ENCODE measurements at regions not wholly inside any gene's neighbourhood (a gene's known extent, or its start where the extent isn't known, plus 50 kb on each side); places are given as distances from the start of the nearest gene placed in this dataset.
"Not testable (repeated sequence)": the region's sequence is repeated elsewhere in the genome, so short reads cannot be mapped to it uniquely, and the experiment has no call there.

DNA sequence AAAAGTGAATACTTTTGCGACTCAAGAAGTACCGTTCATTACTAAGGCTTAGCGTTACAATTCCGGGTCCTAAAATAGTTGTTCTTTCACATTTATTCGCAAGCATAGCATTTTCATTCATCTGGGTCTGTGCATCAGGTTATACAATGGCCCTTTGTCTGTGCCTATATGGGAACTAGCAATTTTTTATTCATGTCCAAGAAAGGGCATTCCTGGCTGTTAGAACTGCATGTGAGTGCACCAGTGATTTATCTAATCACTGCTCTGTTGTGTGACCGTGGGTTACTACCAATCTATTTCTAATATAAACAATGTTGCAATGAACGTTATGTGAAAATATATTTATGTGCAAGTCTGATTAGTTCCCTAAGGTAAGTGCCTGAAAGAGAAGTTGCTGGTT lies 63.8 kb downstream of the SPANXA1 start:
- H3K27me3 ChIP-seq (ENCODE audit: control insufficient read depth, insufficient read depth, low read length); H2AK9ac ChIP-seq (replicated peaks; ENCODE audit: low read depth, low read length, poor library complexity); H3K18ac ChIP-seq (ENCODE audit: low read depth, low read length); H2AFZ ChIP-seq (replicated peaks; ENCODE audit: low read length, poor library complexity); H3K36me3 ChIP-seq (ENCODE audit: control insufficient read depth, insufficient read depth, low read length); H4K91ac ChIP-seq (ENCODE audit: insufficient read depth, low read depth, low read length); H2BK15ac ChIP-seq (ENCODE audit: low read depth, low read length); H2BK20ac ChIP-seq (ENCODE audit: low read depth, low read length); H3K9me3 ChIP-seq (ENCODE audit: control insufficient read depth, insufficient read depth, low read length); H2BK5ac ChIP-seq (ENCODE audit: low read depth, low read length, poor library complexity, severe bottlenecking); POLR2A ChIA-PET (ENCODE audit: unreplicated experiment); H4K5ac ChIP-seq (ENCODE audit: low read depth, low read length); H3K9me1 ChIP-seq (ENCODE audit: insufficient read depth, low read length); intact Hi-C loops (cut with micrococcal nuclease); H4K8ac ChIP-seq (ENCODE audit: low read depth in 2 of 2, low read length in 2 of 2); dilution Hi-C loops (cut with HindIII; ENCODE audit: low sequenced_read_pairs, unreplicated experiment); H3K14ac ChIP-seq (replicated peaks; ENCODE audit: low read depth, low read length); in situ Hi-C loops (cut with MboI; ENCODE audit: low sequenced_read_pairs); H3K9ac ChIP-seq (ENCODE audit: low read depth, low read length); H3K4me2 ChIP-seq (ENCODE audit: low read depth, low read length); BruUV-seq (replicated peaks); H3K4me1 ChIP-seq (ENCODE audit: control insufficient read depth, insufficient read depth, low read length); H2AK5ac ChIP-seq (ENCODE audit: low read depth, low read length); H3K79me1 ChIP-seq (ENCODE audit: low read depth in 1 of 2, low read length in 2 of 2); H3K27ac ChIP-seq (ENCODE audit: insufficient read depth, low read length); H3K4me3 ChIP-seq (ENCODE audit: insufficient read depth, low read depth, low read length); H2BK120ac ChIP-seq (ENCODE audit: low read depth, low read length); ATAC-seq (ENCODE audit: low read depth); H4K20me1 ChIP-seq (ENCODE audit: insufficient read depth, low read length); H3K56ac ChIP-seq (ENCODE audit: extremely low read depth, insufficient read depth, low read length); CTCF ChIA-PET; H3K4ac ChIP-seq (ENCODE audit: low read depth, low read length); DNase-seq; H3K23ac ChIP-seq (ENCODE audit: low read depth, low read length): not testable (repeated sequence)
- WGBS, 2 experiments (ENCODE audit: extremely low coverage in 2 of 2, insufficient read length in 1 of 2) = no CpG with 5 or more reads among the region's 7 CpGs

DNA sequence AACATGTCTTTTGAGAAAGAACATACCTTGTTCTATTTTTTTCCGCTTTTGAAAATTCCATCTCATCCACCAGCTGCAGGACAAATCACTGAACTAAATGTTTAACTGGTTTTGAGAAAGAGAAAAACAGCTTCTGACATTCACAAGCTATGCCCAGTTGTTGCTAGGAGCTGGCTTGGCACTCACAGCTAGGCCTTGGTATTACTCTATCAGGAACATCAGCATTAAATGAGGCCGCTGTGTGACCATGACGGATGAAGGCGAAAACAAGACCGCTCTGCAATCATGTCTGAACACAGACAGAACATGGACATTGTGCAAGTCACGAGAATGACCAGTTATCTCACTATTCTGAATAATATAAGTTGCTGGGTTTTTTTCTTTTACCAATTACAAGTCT lies 108.8 kb downstream of the SPANXA1 start:
- H4K20me1 ChIP-seq (ENCODE audit: insufficient read depth, low read length); H2AK5ac ChIP-seq (ENCODE audit: low read depth, low read length); H2BK5ac ChIP-seq (ENCODE audit: low read depth, low read length, poor library complexity, severe bottlenecking); H3K9me3 ChIP-seq (ENCODE audit: control insufficient read depth, insufficient read depth, low read length); dilution Hi-C loops (cut with HindIII; ENCODE audit: low sequenced_read_pairs, unreplicated experiment); H4K91ac ChIP-seq (ENCODE audit: insufficient read depth, low read depth, low read length); intact Hi-C loops (cut with micrococcal nuclease); H3K56ac ChIP-seq (ENCODE audit: extremely low read depth, insufficient read depth, low read length); H3K9ac ChIP-seq (ENCODE audit: low read depth, low read length); H3K23ac ChIP-seq (ENCODE audit: low read depth, low read length); H3K4me3 ChIP-seq (ENCODE audit: insufficient read depth, low read depth, low read length); H3K9me1 ChIP-seq (ENCODE audit: insufficient read depth, low read length); H2BK20ac ChIP-seq (ENCODE audit: low read depth, low read length); H3K4ac ChIP-seq (ENCODE audit: low read depth, low read length); H2BK120ac ChIP-seq (ENCODE audit: low read depth, low read length); H3K14ac ChIP-seq (replicated peaks; ENCODE audit: low read depth, low read length); H3K27ac ChIP-seq (ENCODE audit: insufficient read depth, low read length); H3K79me1 ChIP-seq (ENCODE audit: low read depth in 1 of 2, low read length in 2 of 2); H3K4me2 ChIP-seq (ENCODE audit: low read depth, low read length); BruUV-seq (replicated peaks); H3K27me3 ChIP-seq (ENCODE audit: control insufficient read depth, insufficient read depth, low read length); ATAC-seq (ENCODE audit: low read depth); DNase-seq; H4K5ac ChIP-seq (ENCODE audit: low read depth, low read length); H3K18ac ChIP-seq (ENCODE audit: low read depth, low read length); H2AK9ac ChIP-seq (replicated peaks; ENCODE audit: low read depth, low read length, poor library complexity); H3K4me1 ChIP-seq (ENCODE audit: control insufficient read depth, insufficient read depth, low read length); in situ Hi-C loops (cut with MboI; ENCODE audit: low sequenced_read_pairs); H4K8ac ChIP-seq (ENCODE audit: low read depth in 2 of 2, low read length in 2 of 2); CTCF ChIA-PET; H2AFZ ChIP-seq (replicated peaks; ENCODE audit: low read length, poor library complexity); H3K36me3 ChIP-seq (ENCODE audit: control insufficient read depth, insufficient read depth, low read length); H2BK15ac ChIP-seq (ENCODE audit: low read depth, low read length); POLR2A ChIA-PET (ENCODE audit: unreplicated experiment): not testable (repeated sequence)
- no CpG with 5 or more reads among the region's 6 CpGs for WGBS, 2 experiments (ENCODE audit: extremely low coverage in 2 of 2, insufficient read length in 1 of 2)
